ENCODE measurements at regions not wholly inside any gene's neighbourhood (a gene's known extent, or its start where the extent isn't known, plus 50 kb on each side); places are given as distances from the start of the nearest gene placed in this dataset.

DNA sequence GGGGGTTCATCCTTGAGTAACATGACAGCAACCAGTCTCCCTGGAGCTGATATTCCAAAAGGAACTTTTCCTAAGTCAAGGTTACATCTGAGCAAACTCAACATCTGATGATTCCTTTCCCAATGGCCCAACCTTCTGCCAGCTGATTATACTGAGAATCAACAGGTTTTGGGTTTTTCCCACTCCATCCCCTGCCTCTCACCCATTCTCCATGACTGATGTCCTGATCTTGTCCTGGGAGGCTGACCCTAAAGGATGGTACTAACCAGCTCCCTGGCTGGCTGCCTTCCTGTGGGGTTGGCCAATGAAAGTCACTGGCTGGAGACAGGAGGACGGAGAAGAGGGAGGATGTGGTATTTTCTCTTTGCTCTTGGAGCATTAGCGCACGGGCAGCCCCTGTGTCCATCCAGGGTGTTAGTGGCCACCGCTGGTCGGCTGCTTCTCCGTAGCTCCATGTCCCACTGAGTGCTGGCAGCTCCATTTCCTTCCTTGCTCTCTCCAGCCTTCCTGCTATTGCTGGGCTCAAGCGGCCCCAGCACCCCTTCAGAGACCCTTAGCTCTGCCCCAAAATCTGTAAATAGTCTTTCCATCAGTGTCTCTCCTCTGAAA lies 306.2 kb upstream of the PITRM1 start:
- no peak overlapping the region for H3K4me3 ChIP-seq (ENCODE audit: low read length)
- H3K79me2 ChIP-seq (ENCODE audit: control insufficient read depth, low read length): no peaks in the 10 kb centered on the region
- TF ChIP-seq EZH2phosphoT487 (IDR thresholded peaks at IDR 0.05; ENCODE audit: borderline replicate concordance, low read length): no peak
- TF ChIP-seq, protein P1, sequence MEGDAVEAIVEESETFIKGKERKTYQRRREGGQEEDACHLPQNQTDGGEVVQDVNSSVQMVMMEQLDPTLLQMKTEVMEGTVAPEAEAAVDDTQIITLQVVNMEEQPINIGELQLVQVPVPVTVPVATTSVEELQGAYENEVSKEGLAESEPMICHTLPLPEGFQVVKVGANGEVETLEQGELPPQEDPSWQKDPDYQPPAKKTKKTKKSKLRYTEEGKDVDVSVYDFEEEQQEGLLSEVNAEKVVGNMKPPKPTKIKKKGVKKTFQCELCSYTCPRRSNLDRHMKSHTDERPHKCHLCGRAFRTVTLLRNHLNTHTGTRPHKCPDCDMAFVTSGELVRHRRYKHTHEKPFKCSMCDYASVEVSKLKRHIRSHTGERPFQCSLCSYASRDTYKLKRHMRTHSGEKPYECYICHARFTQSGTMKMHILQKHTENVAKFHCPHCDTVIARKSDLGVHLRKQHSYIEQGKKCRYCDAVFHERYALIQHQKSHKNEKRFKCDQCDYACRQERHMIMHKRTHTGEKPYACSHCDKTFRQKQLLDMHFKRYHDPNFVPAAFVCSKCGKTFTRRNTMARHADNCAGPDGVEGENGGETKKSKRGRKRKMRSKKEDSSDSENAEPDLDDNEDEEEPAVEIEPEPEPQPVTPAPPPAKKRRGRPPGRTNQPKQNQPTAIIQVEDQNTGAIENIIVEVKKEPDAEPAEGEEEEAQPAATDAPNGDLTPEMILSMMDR (IDR thresholded peaks at IDR 0.05; ENCODE audit: low read depth, low read length, poor library complexity, severe bottlenecking): no peak
- H3K36me3 ChIP-seq (ENCODE audit: control insufficient read depth, low read length): no peaks in the 10 kb centered on the region
- no peaks in the 10 kb centered on the region for H4K20me1 ChIP-seq (ENCODE audit: control insufficient read depth, insufficient read depth, low read depth, low read length)
- no peak overlapping the region for H3K27ac ChIP-seq (ENCODE audit: low read depth, low read length)
- no peak overlapping the region for H3K4me2 ChIP-seq (ENCODE audit: low read length)
- H3K9me2 ChIP-seq (replicated peaks; ENCODE audit: control insufficient read depth, low read length): no peaks in the 10 kb centered on the region
- peaks cover under 1% of the 10 kb centered on the region; the same call in 1 of the 2 replicates for H3K4me1 ChIP-seq (ENCODE audit: control insufficient read depth, low read length)
- H3F3A ChIP-seq (ENCODE audit: control insufficient read depth, insufficient read depth): no peaks in the 10 kb centered on the region
- peaks cover 4% of the 10 kb centered on the region; the same call in 1 of the 2 replicates for H3K9me3 ChIP-seq (ENCODE audit: control insufficient read depth, insufficient read depth, low read length)
- no peaks in the 10 kb centered on the region for H3K27me3 ChIP-seq (ENCODE audit: control insufficient read depth, low read length)

DNA sequence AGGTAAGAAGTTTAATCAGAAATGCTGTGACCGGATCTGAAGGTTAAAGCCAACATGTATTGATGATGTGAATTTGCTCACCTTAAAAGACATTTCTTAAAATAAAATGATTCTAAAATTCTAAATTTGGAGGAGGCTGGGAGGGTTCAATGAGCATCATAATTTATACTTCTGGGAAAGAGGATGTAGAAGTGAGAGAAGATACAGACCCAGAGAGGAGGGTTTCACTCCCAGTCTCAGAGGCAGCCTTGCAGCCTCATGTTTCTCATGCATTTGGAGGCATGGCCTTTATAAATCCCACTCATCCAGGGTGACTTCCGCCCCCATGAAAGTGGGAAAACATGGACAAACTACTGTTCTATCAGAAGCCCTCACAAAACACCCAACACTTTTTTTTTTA lies 305.6 kb upstream of the PITRM1 start:
- Histone ChIP-seq H3F3A (ENCODE audit: control insufficient read depth, insufficient read depth) (no peaks in the 10 kb centered on the region), H3K27me3 (ENCODE audit: control insufficient read depth, low read length) (no peaks in the 10 kb centered on the region), H3K9me2 (replicated peaks; ENCODE audit: control insufficient read depth, low read length) (no peaks in the 10 kb centered on the region), H3K4me2 (ENCODE audit: low read length) (no peak overlapping the region), H3K9me3 (ENCODE audit: control insufficient read depth, insufficient read depth, low read length) (no peaks in the 10 kb centered on the region; the same call in 1 of the 2 replicates), H3K4me3 (ENCODE audit: low read length) (no peak overlapping the region), H4K20me1 (ENCODE audit: control insufficient read depth, insufficient read depth, low read depth, low read length) (no peaks in the 10 kb centered on the region), H3K4me1 (ENCODE audit: control insufficient read depth, low read length) (no peaks in the 10 kb centered on the region), H3K79me2 (ENCODE audit: control insufficient read depth, low read length) (no peaks in the 10 kb centered on the region), H3K27ac (ENCODE audit: low read depth, low read length) (no peak overlapping the region), H3K36me3 (ENCODE audit: control insufficient read depth, low read length) (no peaks in the 10 kb centered on the region)
- TF ChIP-seq, protein P1 (IDR thresholded peaks at IDR 0.05; ENCODE audit: low read depth, low read length, poor library complexity, severe bottlenecking): no peak
- no peak for TF ChIP-seq EZH2phosphoT487 (IDR thresholded peaks at IDR 0.05; ENCODE audit: borderline replicate concordance, low read length)

DNA sequence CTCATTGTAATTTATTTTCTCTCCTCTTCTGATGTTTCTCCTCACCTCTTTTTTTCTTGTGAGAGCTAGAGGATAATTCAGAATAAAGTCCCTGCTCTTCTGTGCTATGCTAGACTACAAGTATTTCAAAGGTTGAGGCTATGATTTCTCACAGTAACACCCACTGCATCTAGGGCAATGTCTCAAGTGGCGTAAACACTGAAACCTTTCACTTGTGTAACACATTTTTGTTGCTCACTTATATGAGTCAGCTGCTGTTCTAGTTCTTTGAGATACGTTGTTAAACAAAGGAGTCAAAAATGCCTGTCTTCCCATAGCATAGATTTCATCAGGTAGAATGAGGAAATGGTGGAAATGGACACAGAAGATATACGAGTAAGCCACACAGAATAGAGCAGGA lies 305.1 kb upstream of the PITRM1 start:
- Histone ChIP-seq H3K4me2 (ENCODE audit: low read length) (no peak overlapping the region), H4K20me1 (ENCODE audit: control insufficient read depth, insufficient read depth, low read depth, low read length) (no peaks in the 10 kb centered on the region), H3K36me3 (ENCODE audit: control insufficient read depth, low read length) (no peaks in the 10 kb centered on the region), H3K27me3 (ENCODE audit: control insufficient read depth, low read length) (no peaks in the 10 kb centered on the region), H3K4me1 (ENCODE audit: control insufficient read depth, low read length) (no peaks in the 10 kb centered on the region), H3K79me2 (ENCODE audit: control insufficient read depth, low read length) (no peaks in the 10 kb centered on the region), H3K4me3 (ENCODE audit: low read length) (no peak overlapping the region), H3K27ac (ENCODE audit: low read depth, low read length) (no peak overlapping the region), H3K9me3 (ENCODE audit: control insufficient read depth, insufficient read depth, low read length) (no peaks in the 10 kb centered on the region), H3F3A (ENCODE audit: control insufficient read depth, insufficient read depth) (no peaks in the 10 kb centered on the region), H3K9me2 (replicated peaks; ENCODE audit: control insufficient read depth, low read length) (no peaks in the 10 kb centered on the region)
- TF ChIP-seq, protein P1 (IDR thresholded peaks at IDR 0.05; ENCODE audit: low read depth, low read length, poor library complexity, severe bottlenecking): no peak
- no peak for TF ChIP-seq EZH2phosphoT487 (IDR thresholded peaks at IDR 0.05; ENCODE audit: borderline replicate concordance, low read length)
